Neural progenitor cell (in vitro differentiated cells): ENCODE measurements at regions not wholly inside any gene's neighbourhood (a gene's known extent, or its start where the extent isn't known, plus 50 kb on each side); places are given as distances from the start of the nearest gene placed in this dataset.

Experiments
- DNase-seq: peaks from one replicate; pipeline ENCODE4 v3.0.0-alpha.2; 2016; ENCODE audit warnings: low spot score
- H2AFZ ChIP-seq: fragments of 200-600 bp; sonication (generic); replicated peaks from 2 replicates; pipeline ENCODE4 v1.6.1; 2016; ENCODE audit warnings: antibody characterized with exemption
- H3F3A ChIP-seq: fragments of 200-600 bp; sonication (generic); 2 replicates; pipeline ENCODE4 v1.6.1; 2016; ENCODE audit warnings: antibody characterized with exemption, low read depth
- H3K27ac ChIP-seq: fragments of 200-600 bp; sonication (generic); 2 replicates; pipeline ENCODE4 v1.5.1; 2016; ENCODE audit warnings: mild to moderate bottlenecking
- H3K27me3 ChIP-seq: fragments of 200-600 bp; sonication (generic); 2 replicates; pipeline ENCODE4 v1.6.1; 2016; ENCODE audit warnings: mild to moderate bottlenecking, moderate library complexity
- H3K36me3 ChIP-seq: fragments of 200-600 bp; sonication (generic); 2 replicates; pipeline ENCODE4 v1.5.1; 2016
- H3K4me1 ChIP-seq: fragments of 200-600 bp; sonication (generic); 2 replicates; pipeline ENCODE4 v1.6.1; 2016; ENCODE audit warnings: mixed run types
- H3K4me2 ChIP-seq: fragments of 200-600 bp; sonication (generic); 2 replicates; pipeline ENCODE4 v1.6.1; 2016
- H3K4me3 ChIP-seq: fragments of 200-600 bp; sonication (generic); 2 replicates; pipeline ENCODE4 v1.5.1; 2016
- H3K79me2 ChIP-seq: fragments of 200-600 bp; sonication (generic); 2 replicates; pipeline ENCODE4 v1.6.1; 2016; ENCODE audit warnings: low read depth
- H3K9ac ChIP-seq: fragments of 200-600 bp; sonication (generic); 2 replicates; pipeline ENCODE4 v1.6.1; 2016
- H3K9me3 ChIP-seq: fragments of 200-600 bp; sonication (generic); 2 replicates; pipeline ENCODE4 v1.5.1; 2016; ENCODE audit warnings: low read depth
- H4K20me1 ChIP-seq: fragments of 200-600 bp; sonication (generic); 2 replicates; pipeline ENCODE4 v1.6.1; 2016; ENCODE audit warnings: low read depth
- H3K27ac Mint-ChIP-seq: 3 replicates; pipeline ENCODE4 v1.8.0; 2021; ENCODE audit warnings: mixed read lengths
- H3K27me3 Mint-ChIP-seq: 2 replicates; pipeline ENCODE4 v1.8.0; 2022; ENCODE audit warnings: low read depth, mild to moderate bottlenecking, inconsistent platforms, moderate library complexity, mixed read lengths; ENCODE audit not compliant: insufficient read depth
- H3K36me3 Mint-ChIP-seq: 3 replicates; pipeline ENCODE4 v1.8.0; 2021; ENCODE audit warnings: mixed read lengths
- H3K4me1 Mint-ChIP-seq: 3 replicates; pipeline ENCODE4 v1.8.0; 2021; ENCODE audit warnings: mixed read lengths
- H3K4me3 Mint-ChIP-seq: 3 replicates; pipeline ENCODE4 v1.8.0; 2021; ENCODE audit warnings: mild to moderate bottlenecking, moderate library complexity, mixed read lengths
- H3K9me3 Mint-ChIP-seq: 3 replicates; pipeline ENCODE4 v1.8.0; 2020; ENCODE audit warnings: mixed read lengths
- CTCF ChIP-seq: fragments of 200-600 bp; sonication (generic); IDR thresholded peaks from 2 replicates; pipeline ENCODE4 v1.5.1; 2017; ENCODE audit warnings: antibody characterized with exemption, mild to moderate bottlenecking
- EZH2 ChIP-seq: fragments of 200-600 bp; sonication (generic); IDR thresholded peaks from 2 replicates; pipeline ENCODE4 v1.6.1; 2017; ENCODE audit warnings: antibody characterized with exemption, mild to moderate bottlenecking, moderate library complexity
- EZH2phosphoT487 ChIP-seq: fragments of 200-600 bp; sonication (generic); IDR thresholded peaks from 2 replicates; pipeline ENCODE4 v1.6.1; 2017; ENCODE audit warnings: antibody characterized with exemption

- TF ChIP-seq EZH2 = no peak
- TF ChIP-seq CTCF = no peak
- no peak for TF ChIP-seq EZH2phosphoT487
- no peaks in the 10 kb centered on the region for H3K79me2 ChIP-seq
- Mint-ChIP-seq H3K4me1 (no peaks in the 10 kb centered on the region), H3K27ac (no peak overlapping the region), H3K4me3 (no peak overlapping the region), H3K27me3 (peaks cover 5% of the 10 kb centered on the region), H3K36me3 (no peaks in the 10 kb centered on the region), H3K9me3 (no peaks in the 10 kb centered on the region)
- H3K4me3 ChIP-seq = no peak overlapping the region
- H3K9me3 ChIP-seq = no peaks in the 10 kb centered on the region
- no peak overlapping the region for H3K27ac ChIP-seq
- no peaks in the 10 kb centered on the region for H3K36me3 ChIP-seq
- no peaks in the 10 kb centered on the region for H3K27me3 ChIP-seq
- no peak for DNase-seq
- H2AFZ ChIP-seq = no peak overlapping the region
- H4K20me1 ChIP-seq = no peaks in the 10 kb centered on the region
- H3F3A ChIP-seq = no peaks in the 10 kb centered on the region
- H3K4me1 ChIP-seq = no peaks in the 10 kb centered on the region
- no peak overlapping the region for H3K9ac ChIP-seq
- H3K4me2 ChIP-seq = no peak overlapping the region
Observed at GRCh38 chr7:15749631-15750030, 63.1 kb upstream of the MEOX2 start.

GRCh38 chr7:15747712-15748111 is 61.2 kb upstream of the MEOX2 start:
- no peak for TF ChIP-seq EZH2phosphoT487
- no peak for TF ChIP-seq CTCF
- no peak for TF ChIP-seq EZH2
- Histone ChIP-seq H2AFZ (no peak overlapping the region), H3K4me3 (no peak overlapping the region), H3K4me1 (no peaks in the 10 kb centered on the region), H3K79me2 (no peaks in the 10 kb centered on the region), H3K27ac (no peak overlapping the region), H3K36me3 (no peaks in the 10 kb centered on the region), H3K27me3 (no peaks in the 10 kb centered on the region), H3K9ac (no peak overlapping the region), H3K9me3 (no peaks in the 10 kb centered on the region), H3F3A (no peaks in the 10 kb centered on the region), H4K20me1 (no peaks in the 10 kb centered on the region), H3K4me2 (no peak overlapping the region)
- DNase-seq = no peak
- Mint-ChIP-seq H3K9me3 (no peaks in the 10 kb centered on the region), H3K27me3 (peaks cover 2% of the 10 kb centered on the region), H3K4me1 (no peaks in the 10 kb centered on the region), H3K4me3 (no peak overlapping the region), H3K27ac (no peak overlapping the region), H3K36me3 (no peaks in the 10 kb centered on the region)

GRCh38 chr7:15747301-15747700 is 60.8 kb upstream of the MEOX2 start:
- Histone ChIP-seq H3F3A (no peaks in the 10 kb centered on the region), H3K27ac (no peak overlapping the region), H3K4me3 (no peak overlapping the region), H3K9me3 (no peaks in the 10 kb centered on the region), H3K36me3 (no peaks in the 10 kb centered on the region), H2AFZ (no peak overlapping the region), H3K27me3 (no peaks in the 10 kb centered on the region), H3K9ac (no peak overlapping the region), H3K79me2 (no peaks in the 10 kb centered on the region), H4K20me1 (no peaks in the 10 kb centered on the region), H3K4me1 (no peaks in the 10 kb centered on the region), H3K4me2 (no peak overlapping the region)
- H3K36me3 Mint-ChIP-seq = no peaks in the 10 kb centered on the region
- no peak for TF ChIP-seq CTCF
- no peak for TF ChIP-seq EZH2
- no peak for TF ChIP-seq EZH2phosphoT487
- no peak for DNase-seq
- H3K27ac Mint-ChIP-seq = no peak overlapping the region
- no peaks in the 10 kb centered on the region for H3K4me1 Mint-ChIP-seq
- peaks cover 2% of the 10 kb centered on the region for H3K27me3 Mint-ChIP-seq
- H3K9me3 Mint-ChIP-seq = no peaks in the 10 kb centered on the region
- no peak overlapping the region for H3K4me3 Mint-ChIP-seq
